ENCODE measurements at regions not wholly inside any gene's neighbourhood (a gene's known extent, or its start where the extent isn't known, plus 50 kb on each side); places are given as distances from the start of the nearest gene placed in this dataset.

DNA sequence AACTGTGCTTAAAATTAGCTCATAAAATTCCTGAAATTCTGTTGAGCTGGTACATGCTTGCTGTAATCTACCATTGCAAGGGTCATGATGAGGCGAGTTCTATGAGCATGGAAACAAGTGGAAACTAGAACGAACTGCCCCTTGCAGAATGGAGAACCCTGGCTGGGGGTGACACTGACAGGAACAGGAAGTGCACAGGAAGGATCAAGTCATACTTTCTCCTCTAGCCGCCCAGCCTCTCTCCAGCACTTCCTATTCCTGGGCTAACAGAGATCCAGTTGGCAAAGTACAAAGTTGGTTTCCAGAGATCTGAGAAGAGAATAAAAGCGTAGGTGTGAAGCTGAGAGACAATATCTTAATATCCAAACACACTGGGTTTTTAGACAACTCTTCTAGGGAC lies 414.2 kb upstream of the PODXL start:
- Histone ChIP-seq H3K36me3 (no peaks in the 10 kb centered on the region), H3K4me1 (no peaks in the 10 kb centered on the region), H3K4me3 (no peak overlapping the region), H3K27me3 (peaks cover 0 to 5% (median 0%) of the 10 kb centered on the region in 7 donors), H3K9me3 (no peaks in the 10 kb centered on the region), H3K27ac (no peak overlapping the region)
- DNase-seq (no peak), ATAC-seq (no peak)
- TF ChIP-seq CTCF (IDR thresholded peaks at IDR 0.05): no peak
- intact Hi-C loops (cut with DNase I): no loop called here
- 58 to 73% methylated on average over 4 of the region's 4 CpGs for WGBS, 2 donors

DNA sequence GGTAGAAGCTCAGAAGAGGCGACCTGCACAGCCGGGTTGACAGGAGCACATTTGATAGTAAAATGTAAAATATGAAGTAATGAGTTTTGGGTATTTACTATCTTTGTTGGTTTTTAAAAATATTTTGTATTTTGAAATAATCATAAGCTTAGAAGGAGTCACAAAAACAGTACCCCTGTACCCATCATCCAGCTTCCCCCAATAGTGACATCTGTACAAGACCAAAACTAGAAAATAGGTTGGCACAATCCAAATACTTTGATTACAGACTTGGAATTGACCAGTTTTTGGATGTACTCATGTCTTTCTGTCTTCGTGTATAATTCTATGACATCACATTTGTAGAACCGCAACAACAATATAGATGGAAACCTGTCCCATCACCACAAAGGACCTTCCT lies 413.1 kb upstream of the PODXL start:
- H3K4me3 ChIP-seq: no peak overlapping the region
- ATAC-seq (no peak), DNase-seq (no peak)
- no peaks in the 10 kb centered on the region for H3K4me1 ChIP-seq
- H3K27me3 ChIP-seq: peaks cover 0 to 12% (median 0%) of the 10 kb centered on the region in 7 donors
- H3K27ac ChIP-seq: no peak overlapping the region
- WGBS, 2 donors: 96 to 97% methylated on average over 4 of the region's 4 CpGs
- no peak for TF ChIP-seq CTCF (IDR thresholded peaks at IDR 0.05)
- no peaks in the 10 kb centered on the region for H3K36me3 ChIP-seq
- no peaks in the 10 kb centered on the region for H3K9me3 ChIP-seq
- intact Hi-C loops (cut with DNase I): no loop called here

GRCh38 chr7:131967216-131967730 lies 410.8 kb upstream of the PODXL start:
- TF ChIP-seq CTCF (IDR thresholded peaks at IDR 0.05): no peak
- Histone ChIP-seq H3K27me3 (peaks cover 0 to 9% (median 0%) of the 10 kb centered on the region in 7 donors), H3K4me3 (no peak overlapping the region), H3K27ac (no peak overlapping the region), H3K36me3 (no peaks in the 10 kb centered on the region), H3K9me3 (no peaks in the 10 kb centered on the region), H3K4me1 (no peaks in the 10 kb centered on the region)
- intact Hi-C loops (cut with DNase I): no loop called here
- DNase-seq (no peak), ATAC-seq (no peak)
- 77 to 81% methylated on average over 2 of the region's 2 CpGs for WGBS, 2 donors

- TF ChIP-seq CTCF (IDR thresholded peaks at IDR 0.05): no peak
- no peak overlapping the region for H3K4me3 ChIP-seq
Observed at GRCh38 chr7:131964203-131964602, 407.8 kb upstream of the PODXL start.

More at GRCh38 chr7:131964203-131964602, 407.8 kb upstream of the PODXL start:
- Histone ChIP-seq H3K4me1 (peaks cover 0 to 9% (median 0%) of the 10 kb centered on the region in 9 donors), H3K36me3 (no peaks in the 10 kb centered on the region), H3K27ac (no peak overlapping the region), H3K9me3 (no peaks in the 10 kb centered on the region), H3K27me3 (peaks cover 0 to 9% (median 0%) of the 10 kb centered on the region in 7 donors)
- ATAC-seq (no peak), DNase-seq (no peak)
- WGBS, 2 donors: 95 to 97% methylated on average over 7 of the region's 7 CpGs
- intact Hi-C loops (cut with DNase I): no loop called here
